ENCODE measurements at regions not wholly inside any gene's neighbourhood (a gene's known extent, or its start where the extent isn't known, plus 50 kb on each side); places are given as distances from the start of the nearest gene placed in this dataset.

GRCh38 chr10:107336061-107336460 lies 171.6 kb upstream of the SORCS1 start:
- TF ChIP-seq, protein P1, sequence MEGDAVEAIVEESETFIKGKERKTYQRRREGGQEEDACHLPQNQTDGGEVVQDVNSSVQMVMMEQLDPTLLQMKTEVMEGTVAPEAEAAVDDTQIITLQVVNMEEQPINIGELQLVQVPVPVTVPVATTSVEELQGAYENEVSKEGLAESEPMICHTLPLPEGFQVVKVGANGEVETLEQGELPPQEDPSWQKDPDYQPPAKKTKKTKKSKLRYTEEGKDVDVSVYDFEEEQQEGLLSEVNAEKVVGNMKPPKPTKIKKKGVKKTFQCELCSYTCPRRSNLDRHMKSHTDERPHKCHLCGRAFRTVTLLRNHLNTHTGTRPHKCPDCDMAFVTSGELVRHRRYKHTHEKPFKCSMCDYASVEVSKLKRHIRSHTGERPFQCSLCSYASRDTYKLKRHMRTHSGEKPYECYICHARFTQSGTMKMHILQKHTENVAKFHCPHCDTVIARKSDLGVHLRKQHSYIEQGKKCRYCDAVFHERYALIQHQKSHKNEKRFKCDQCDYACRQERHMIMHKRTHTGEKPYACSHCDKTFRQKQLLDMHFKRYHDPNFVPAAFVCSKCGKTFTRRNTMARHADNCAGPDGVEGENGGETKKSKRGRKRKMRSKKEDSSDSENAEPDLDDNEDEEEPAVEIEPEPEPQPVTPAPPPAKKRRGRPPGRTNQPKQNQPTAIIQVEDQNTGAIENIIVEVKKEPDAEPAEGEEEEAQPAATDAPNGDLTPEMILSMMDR (conservative IDR thresholded peaks at IDR 0.05 in 1 of 2, IDR thresholded peaks at IDR 0.05 in 1 of 2; ENCODE audit: low read depth in 1 of 2, low read length in 2 of 2) = no peak
- no peak for TF ChIP-seq EZH2 (IDR thresholded peaks at IDR 0.05; ENCODE audit: low read length, missing control alignments)

Measured in fibroblast of lung (primary cell).